ENCODE measurements at regions not wholly inside any gene's neighbourhood (a gene's known extent, or its start where the extent isn't known, plus 50 kb on each side); places are given as distances from the start of the nearest gene placed in this dataset.

DNA sequence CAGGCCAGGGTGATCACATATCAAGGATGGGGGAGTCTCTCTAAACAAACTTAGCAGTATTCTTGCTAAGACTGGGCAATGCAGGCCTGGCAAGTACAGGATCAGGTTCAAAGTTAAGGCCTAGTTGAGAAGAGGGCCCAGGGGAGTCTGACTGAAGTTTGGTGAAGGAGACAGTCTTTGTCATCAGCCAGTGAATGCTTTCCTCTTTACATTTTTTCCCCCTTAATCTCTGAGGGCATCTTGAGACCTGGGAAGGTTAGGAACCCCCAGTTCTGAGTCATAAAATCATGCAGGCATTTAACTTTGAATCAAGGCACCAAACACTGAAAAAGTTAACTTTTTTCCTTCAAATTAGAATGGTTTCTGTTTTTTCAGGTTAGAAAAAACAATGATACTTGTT is 311.5 kb downstream of the REEP3 start:
- H3K4me3 Mint-ChIP-seq, result no peak overlapping the region
- H3K27ac Mint-ChIP-seq, result no peak overlapping the region
- Histone ChIP-seq H3K4me2 (no peak overlapping the region), H3K79me2 (replicated peaks; ENCODE audit: insufficient read depth) (no peaks in the 10 kb centered on the region), H2AFZ (no peak overlapping the region), H3K4me1 (ENCODE audit: insufficient read depth) (peaks cover 12% of the 10 kb centered on the region), H3K27me3 (ENCODE audit: insufficient read depth) (no peaks in the 10 kb centered on the region), H3K27ac (ENCODE audit: low read depth) (no peak overlapping the region), H3K4me3 (no peak overlapping the region), H3K9me2 (ENCODE audit: insufficient read depth) (peaks cover 5% of the 10 kb centered on the region; the same call in 1 of the 2 replicates), H4K20me1 (replicated peaks; ENCODE audit: insufficient read depth) (no peaks in the 10 kb centered on the region), H3F3A (replicated peaks; ENCODE audit: low read depth) (no peaks in the 10 kb centered on the region), H3K36me3 (ENCODE audit: insufficient read depth) (no peaks in the 10 kb centered on the region)
- H3K36me3 Mint-ChIP-seq (ENCODE audit: low read depth), result no peaks in the 10 kb centered on the region
- TF ChIP-seq CTCF (conservative IDR thresholded peaks at IDR 0.05; ENCODE audit: low read depth in 2 of 2), result no peak
- TF ChIP-seq EZH2phosphoT487 (IDR thresholded peaks at IDR 0.05; ENCODE audit: unreplicated experiment), result no peak
- TF ChIP-seq STAT1 (IDR thresholded peaks at IDR 0.05; ENCODE audit: unreplicated experiment), result no peak
- TF ChIP-seq, protein P1, sequence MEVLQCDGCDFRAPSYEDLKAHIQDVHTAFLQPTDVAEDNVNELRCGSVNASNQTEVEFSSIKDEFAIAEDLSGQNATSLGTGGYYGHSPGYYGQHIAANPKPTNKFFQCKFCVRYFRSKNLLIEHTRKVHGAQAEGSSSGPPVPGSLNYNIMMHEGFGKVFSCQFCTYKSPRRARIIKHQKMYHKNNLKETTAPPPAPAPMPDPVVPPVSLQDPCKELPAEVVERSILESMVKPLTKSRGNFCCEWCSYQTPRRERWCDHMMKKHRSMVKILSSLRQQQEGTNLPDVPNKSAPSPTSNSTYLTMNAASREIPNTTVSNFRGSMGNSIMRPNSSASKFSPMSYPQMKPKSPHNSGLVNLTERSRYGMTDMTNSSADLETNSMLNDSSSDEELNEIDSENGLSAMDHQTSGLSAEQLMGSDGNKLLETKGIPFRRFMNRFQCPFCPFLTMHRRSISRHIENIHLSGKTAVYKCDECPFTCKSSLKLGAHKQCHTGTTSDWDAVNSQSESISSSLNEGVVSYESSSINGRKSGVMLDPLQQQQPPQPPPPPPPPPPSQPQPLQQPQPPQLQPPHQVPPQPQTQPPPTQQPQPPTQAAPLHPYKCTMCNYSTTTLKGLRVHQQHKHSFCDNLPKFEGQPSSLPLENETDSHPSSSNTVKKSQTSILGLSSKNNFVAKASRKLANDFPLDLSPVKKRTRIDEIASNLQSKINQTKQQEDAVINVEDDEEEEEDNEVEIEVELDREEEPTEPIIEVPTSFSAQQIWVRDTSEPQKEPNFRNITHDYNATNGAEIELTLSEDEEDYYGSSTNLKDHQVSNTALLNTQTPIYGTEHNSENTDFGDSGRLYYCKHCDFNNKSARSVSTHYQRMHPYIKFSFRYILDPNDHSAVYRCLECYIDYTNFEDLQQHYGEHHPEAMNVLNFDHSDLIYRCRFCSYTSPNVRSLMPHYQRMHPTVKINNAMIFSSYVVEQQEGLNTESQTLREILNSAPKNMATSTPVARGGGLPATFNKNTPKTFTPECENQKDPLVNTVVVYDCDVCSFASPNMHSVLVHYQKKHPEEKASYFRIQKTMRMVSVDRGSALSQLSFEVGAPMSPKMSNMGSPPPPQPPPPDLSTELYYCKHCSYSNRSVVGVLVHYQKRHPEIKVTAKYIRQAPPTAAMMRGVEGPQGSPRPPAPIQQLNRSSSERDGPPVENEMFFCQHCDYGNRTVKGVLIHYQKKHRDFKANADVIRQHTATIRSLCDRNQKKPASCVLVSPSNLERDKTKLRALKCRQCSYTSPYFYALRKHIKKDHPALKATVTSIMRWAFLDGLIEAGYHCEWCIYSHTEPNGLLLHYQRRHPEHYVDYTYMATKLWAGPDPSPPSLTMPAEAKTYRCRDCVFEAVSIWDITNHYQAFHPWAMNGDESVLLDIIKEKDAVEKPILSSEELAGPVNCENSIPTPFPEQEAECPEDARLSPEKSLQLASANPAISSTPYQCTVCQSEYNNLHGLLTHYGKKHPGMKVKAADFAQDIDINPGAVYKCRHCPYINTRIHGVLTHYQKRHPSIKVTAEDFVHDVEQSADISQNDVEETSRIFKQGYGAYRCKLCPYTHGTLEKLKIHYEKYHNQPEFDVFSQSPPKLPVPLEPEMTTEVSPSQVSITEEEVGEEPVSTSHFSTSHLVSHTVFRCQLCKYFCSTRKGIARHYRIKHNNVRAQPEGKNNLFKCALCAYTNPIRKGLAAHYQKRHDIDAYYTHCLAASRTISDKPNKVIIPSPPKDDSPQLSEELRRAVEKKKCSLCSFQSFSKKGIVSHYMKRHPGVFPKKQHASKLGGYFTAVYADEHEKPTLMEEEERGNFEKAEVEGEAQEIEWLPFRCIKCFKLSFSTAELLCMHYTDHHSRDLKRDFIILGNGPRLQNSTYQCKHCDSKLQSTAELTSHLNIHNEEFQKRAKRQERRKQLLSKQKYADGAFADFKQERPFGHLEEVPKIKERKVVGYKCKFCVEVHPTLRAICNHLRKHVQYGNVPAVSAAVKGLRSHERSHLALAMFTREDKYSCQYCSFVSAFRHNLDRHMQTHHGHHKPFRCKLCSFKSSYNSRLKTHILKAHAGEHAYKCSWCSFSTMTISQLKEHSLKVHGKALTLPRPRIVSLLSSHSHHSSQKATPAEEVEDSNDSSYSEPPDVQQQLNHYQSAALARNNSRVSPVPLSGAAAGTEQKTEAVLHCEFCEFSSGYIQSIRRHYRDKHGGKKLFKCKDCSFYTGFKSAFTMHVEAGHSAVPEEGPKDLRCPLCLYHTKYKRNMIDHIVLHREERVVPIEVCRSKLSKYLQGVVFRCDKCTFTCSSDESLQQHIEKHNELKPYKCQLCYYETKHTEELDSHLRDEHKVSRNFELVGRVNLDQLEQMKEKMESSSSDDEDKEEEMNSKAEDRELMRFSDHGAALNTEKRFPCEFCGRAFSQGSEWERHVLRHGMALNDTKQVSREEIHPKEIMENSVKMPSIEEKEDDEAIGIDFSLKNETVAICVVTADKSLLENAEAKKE (CRISPR knock-in tag; IDR thresholded peaks at IDR 0.05), result no peak
- TF ChIP-seq NANOG (IDR thresholded peaks at IDR 0.05; ENCODE audit: borderline replicate concordance), result no peak
- TF ChIP-seq ZNF114 (CRISPR knock-in tag; IDR thresholded peaks at IDR 0.05), result no peak
- TF ChIP-seq, protein P2, sequence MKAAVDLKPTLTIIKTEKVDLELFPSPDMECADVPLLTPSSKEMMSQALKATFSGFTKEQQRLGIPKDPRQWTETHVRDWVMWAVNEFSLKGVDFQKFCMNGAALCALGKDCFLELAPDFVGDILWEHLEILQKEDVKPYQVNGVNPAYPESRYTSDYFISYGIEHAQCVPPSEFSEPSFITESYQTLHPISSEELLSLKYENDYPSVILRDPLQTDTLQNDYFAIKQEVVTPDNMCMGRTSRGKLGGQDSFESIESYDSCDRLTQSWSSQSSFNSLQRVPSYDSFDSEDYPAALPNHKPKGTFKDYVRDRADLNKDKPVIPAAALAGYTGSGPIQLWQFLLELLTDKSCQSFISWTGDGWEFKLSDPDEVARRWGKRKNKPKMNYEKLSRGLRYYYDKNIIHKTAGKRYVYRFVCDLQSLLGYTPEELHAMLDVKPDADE (IDR thresholded peaks at IDR 0.05), result no peak
- TF ChIP-seq ZNF331 (CRISPR knock-in tag; IDR thresholded peaks at IDR 0.05; ENCODE audit: low read depth), result no peak
- H3K9me3 Mint-ChIP-seq, result no peaks in the 10 kb centered on the region
- H3K27me3 Mint-ChIP-seq (ENCODE audit: insufficient read depth, low read depth, poor library complexity), result no peaks in the 10 kb centered on the region
- peaks cover 12% of the 10 kb centered on the region for H3K4me1 Mint-ChIP-seq
- DNase-seq (ENCODE audit: low spot score) (no peak), ATAC-seq (no peak)
